NCI-H128 (cell line): ENCODE measurements at regions not wholly inside any gene's neighbourhood (a gene's known extent, or its start where the extent isn't known, plus 50 kb on each side); places are given as distances from the start of the nearest gene placed in this dataset.
A peak's percentile ranks its signal among the peaks of the same experiment; 100 is the strongest.
"Not testable (repeated sequence)": the region's sequence is repeated elsewhere in the genome, so short reads cannot be mapped to it uniquely, and the experiment has no call there.

Experiments used
- DNase-seq: peaks from one replicate; lab custom pipeline; 2025; ENCODE audit not compliant: unreplicated experiment; lab: John Stamatoyannopoulos, UW

- DNase-seq, result no peak
These were observed 105.2 kb upstream of the ZNF648 start for GRCh38 chr1:182166750-182167149.

- DNase-seq, result no peak
These were observed 104.8 kb upstream of the ZNF648 start for GRCh38 chr1:182166321-182166720.

- no peak for DNase-seq
These were observed 102.8 kb upstream of the ZNF648 start for GRCh38 chr1:182164273-182164672.

- no peak for DNase-seq
These were observed 102.3 kb upstream of the ZNF648 start for GRCh38 chr1:182163821-182164223.

- DNase-seq, result no peak
These were observed 97.9 kb upstream of the ZNF648 start for GRCh38 chr1:182159443-182159842.

GRCh38 chr1:182157187-182157586 is 95.7 kb upstream of the ZNF648 start:
- DNase-seq, result no peak

- not testable (repeated sequence) for DNase-seq
These were observed 92.9 kb upstream of the ZNF648 start for GRCh38 chr1:182154425-182154824.

- no peak for DNase-seq
These were observed 88.0 kb upstream of the ZNF648 start for GRCh38 chr1:182149411-182149965.

- no peak for DNase-seq
These were observed 86.4 kb upstream of the ZNF648 start for GRCh38 chr1:182147951-182148350.

GRCh38 chr1:182147136-182147820 is 85.8 kb upstream of the ZNF648 start:
- DNase-seq, result no peak

- no peak for DNase-seq
These were observed 84.8 kb upstream of the ZNF648 start for GRCh38 chr1:182146286-182146685.

GRCh38 chr1:182145441-182145840 is 83.9 kb upstream of the ZNF648 start:
- no peak for DNase-seq

GRCh38 chr1:182144646-182145030 is 83.1 kb upstream of the ZNF648 start:
- DNase-seq, result no peak

GRCh38 chr1:182143825-182144645 is 82.5 kb upstream of the ZNF648 start:
- DNase-seq, result no peak

- DNase-seq, result peak; percentile 93
These were observed 81.7 kb upstream of the ZNF648 start for GRCh38 chr1:182143154-182143657.

- no peak for DNase-seq
These were observed 81.1 kb upstream of the ZNF648 start for GRCh38 chr1:182142621-182143020.

- DNase-seq, result no peak
These were observed 79.5 kb upstream of the ZNF648 start for GRCh38 chr1:182141040-182141439.

- no peak for DNase-seq
These were observed 78.0 kb upstream of the ZNF648 start for GRCh38 chr1:182139496-182139895.

- DNase-seq, result no peak
These were observed 76.0 kb upstream of the ZNF648 start for GRCh38 chr1:182137546-182137945.

- DNase-seq, result no peak
These were observed 74.4 kb upstream of the ZNF648 start for GRCh38 chr1:182135946-182136345.

- no peak for DNase-seq
These were observed 72.7 kb upstream of the ZNF648 start for GRCh38 chr1:182134257-182134656.

GRCh38 chr1:182133181-182133580 is 71.7 kb upstream of the ZNF648 start:
- DNase-seq, result no peak
